Esophagus mucosa (tissue), 1 donor: ENCODE measurements at regions not wholly inside any gene's neighbourhood (a gene's known extent, or its start where the extent isn't known, plus 50 kb on each side); places are given as distances from the start of the nearest gene placed in this dataset.
A peak's percentile ranks its signal among the peaks of the same experiment; 100 is the strongest.

Source experiments
- ATAC-seq: fragments of 200-7000 bp; cut with Tn5 transposase; one replicate; pipeline ENCODE4 v1.9.1; 2020
- donor health status: DM: yes; HTN: yes; CAD: no.

GRCh38 chr2:66897181-66897580 lies 462.3 kb downstream of the MEIS1 start:
- ATAC-seq: no peak

GRCh38 chr2:66897691-66898150 lies 462.8 kb downstream of the MEIS1 start:
- ATAC-seq: no peak

DNA sequence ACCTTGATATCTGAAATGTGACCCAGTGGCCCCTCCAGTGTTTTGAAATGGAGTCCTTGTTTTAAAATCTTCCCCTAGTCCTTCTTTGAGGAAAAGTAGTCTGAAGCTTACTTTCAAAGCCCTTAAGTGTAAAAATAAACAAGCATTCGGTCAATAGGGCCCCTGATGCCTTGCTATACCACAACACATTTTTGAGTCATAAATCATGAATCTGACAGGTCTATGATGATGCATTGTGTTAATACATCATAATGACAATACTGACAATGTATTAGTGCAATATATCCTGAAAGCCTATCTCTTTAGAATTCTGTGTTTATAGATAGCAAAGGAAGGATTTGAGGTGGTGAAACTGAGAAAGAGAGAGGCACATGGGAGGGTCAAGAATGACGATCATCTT lies 464.2 kb downstream of the MEIS1 start:
- no peak for ATAC-seq

DNA sequence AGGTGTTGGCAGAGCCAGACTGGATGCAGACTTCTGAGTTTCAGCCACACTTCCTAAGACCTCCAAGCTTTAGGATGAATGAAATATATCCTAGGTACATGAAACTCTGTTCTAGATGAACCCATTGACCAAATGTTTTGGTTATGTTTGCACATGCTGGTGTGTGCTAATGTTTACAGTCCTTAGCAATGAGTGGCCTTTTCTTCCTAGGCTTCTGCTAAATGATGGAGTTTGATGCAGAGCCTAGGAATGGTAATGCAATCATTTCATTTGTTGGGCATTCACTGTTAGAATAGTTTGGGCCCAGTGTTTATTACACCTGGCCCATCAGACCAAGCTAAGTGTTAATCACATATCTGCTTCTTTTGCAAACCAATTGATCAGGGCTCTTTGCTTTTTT lies 464.7 kb downstream of the MEIS1 start:
- ATAC-seq: no peak

DNA sequence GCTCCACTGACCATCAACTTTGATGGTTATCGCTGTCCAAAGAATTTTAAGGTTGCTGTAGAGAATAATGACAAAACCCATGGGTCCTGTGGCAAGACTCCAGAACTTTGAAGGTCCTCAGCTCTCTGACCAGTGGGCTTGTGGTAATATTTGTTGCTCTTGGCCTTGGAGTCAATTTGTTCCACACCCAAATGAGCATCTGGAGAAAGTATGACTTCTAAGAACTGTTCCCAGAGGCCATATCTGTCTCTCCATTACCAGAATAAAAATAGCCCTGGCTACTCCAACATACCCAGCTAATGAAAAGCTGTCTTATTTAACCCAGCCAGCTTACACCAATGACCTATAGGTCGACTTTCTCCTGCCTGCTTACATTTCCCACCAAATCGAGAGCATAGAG lies 466.4 kb downstream of the MEIS1 start:
- ATAC-seq: no peak

DNA sequence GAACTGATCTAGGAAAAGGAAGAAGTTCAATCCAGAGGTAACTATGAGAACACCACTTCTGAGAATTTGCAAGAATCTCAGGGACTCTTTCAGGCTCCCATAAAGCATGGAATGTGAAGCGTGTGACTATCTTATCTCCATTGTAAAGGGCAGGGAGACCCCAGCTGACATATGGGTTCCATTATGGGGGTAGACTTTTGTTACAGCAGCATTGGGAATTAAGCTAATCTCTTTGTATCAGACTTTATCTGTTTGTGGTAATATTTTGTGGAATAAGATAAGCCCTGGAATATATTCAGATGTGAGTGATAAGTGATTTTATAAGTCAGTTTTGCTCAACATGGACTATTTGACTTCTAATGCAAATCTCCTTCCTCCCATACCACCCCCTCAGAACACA lies 468.3 kb downstream of the MEIS1 start:
- no peak for ATAC-seq

GRCh38 chr2:66903745-66904465 lies 469.0 kb downstream of the MEIS1 start:
- ATAC-seq: no peak

DNA sequence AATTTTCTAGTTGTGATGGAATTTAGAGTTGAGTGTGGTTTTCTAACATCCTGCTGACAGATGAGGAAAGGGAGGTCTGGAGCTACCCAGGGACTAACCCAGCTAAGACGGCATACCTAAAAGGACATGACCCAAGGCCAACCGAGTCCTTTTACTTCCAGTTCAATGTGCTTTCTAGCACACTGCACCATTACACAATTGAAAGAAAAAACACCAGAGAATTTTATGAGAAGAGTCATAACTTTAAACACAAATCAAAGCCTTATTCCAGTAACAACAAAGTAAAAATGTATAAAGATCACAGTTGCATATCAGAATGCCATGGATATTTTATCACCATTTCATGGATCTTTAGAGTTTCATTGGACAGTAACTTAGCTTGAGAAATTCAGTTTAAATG lies 480.3 kb downstream of the MEIS1 start:
- no peak for ATAC-seq

- ATAC-seq: no peak
These were observed 477.8 kb upstream of the ETAA1 start for GRCh38 chr2:66919286-66919685.

- no peak for ATAC-seq
These were observed 476.7 kb upstream of the ETAA1 start for GRCh38 chr2:66920415-66920814.

- ATAC-seq: no peak
These were observed 472.0 kb upstream of the ETAA1 start for GRCh38 chr2:66925128-66925527.

DNA sequence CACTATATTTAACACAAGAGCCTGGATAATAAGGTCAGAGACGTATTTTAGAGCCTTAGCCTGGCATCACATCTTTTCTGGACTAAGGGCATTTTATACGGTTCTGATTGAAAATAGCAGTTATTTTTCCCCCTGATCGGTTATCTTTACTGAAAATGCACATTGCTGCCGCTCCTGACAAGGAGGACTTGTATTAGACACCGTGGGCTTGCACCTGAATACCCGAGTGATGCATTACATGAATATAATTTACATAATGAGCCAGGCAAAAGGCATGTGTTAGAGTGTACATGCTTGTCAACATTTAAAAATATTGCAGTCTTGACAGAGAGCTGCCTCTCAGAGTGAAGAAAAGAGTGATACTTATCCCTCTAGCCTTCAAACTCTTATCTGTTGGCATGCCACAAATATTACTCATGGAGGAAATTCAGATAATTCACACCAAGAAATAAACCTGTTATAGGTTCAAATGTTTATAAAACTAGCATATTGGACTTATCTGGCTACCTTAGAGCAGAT lies 470.5 kb upstream of the ETAA1 start:
- no peak for ATAC-seq

- peak; percentile 84 for ATAC-seq
These were observed 467.3 kb upstream of the ETAA1 start for GRCh38 chr2:66929632-66930338.

GRCh38 chr2:66930339-66931220 lies 466.6 kb upstream of the ETAA1 start:
- ATAC-seq: no peak

DNA sequence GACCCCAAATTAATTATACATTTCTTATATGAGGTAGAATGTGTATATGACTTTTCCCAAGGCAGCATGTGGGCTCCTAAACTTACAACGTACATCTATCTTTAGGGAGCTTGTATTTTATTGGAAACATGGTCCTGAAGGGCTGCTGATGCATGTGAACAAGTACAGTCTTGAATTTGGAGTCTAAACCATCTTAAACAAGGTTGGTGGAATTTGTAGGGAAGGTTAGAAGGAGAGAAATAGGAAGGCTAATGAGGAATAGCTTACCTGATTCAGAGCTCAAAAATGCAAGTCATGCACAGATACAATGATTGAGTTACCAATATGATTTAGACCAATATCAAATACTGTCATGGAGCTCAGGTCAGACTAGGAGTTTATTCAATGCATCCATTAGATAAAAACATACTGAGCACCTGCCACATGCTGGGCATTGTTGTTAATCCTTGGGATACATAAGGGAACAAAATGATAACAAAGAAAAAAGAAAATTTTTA lies 458.6 kb upstream of the ETAA1 start:
- no peak for ATAC-seq

DNA sequence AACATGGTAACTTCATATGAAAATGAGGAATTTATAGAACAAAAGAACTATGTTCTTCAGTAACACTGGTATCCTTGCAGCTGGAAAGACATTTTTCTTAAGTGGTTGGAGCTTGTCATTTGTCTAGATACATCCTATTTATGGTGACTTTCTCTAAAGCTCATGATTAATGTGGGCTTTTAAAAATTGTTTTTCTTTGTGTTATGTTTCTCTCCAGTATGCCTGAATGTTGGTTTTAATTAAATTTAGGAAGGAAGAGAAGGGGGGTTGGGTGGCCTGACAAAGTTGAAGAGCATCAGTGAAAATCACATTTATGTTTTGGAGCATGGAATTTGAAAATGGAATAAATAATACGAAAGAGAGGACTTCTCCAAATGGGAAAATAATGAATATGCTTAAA lies 457.1 kb upstream of the ETAA1 start:
- no peak for ATAC-seq

GRCh38 chr2:66948234-66948633 lies 448.9 kb upstream of the ETAA1 start:
- ATAC-seq: no peak

- no peak for ATAC-seq
These were observed 439.9 kb upstream of the ETAA1 start for GRCh38 chr2:66957198-66957597.

GRCh38 chr2:66957677-66958076 lies 439.5 kb upstream of the ETAA1 start:
- ATAC-seq: no peak

DNA sequence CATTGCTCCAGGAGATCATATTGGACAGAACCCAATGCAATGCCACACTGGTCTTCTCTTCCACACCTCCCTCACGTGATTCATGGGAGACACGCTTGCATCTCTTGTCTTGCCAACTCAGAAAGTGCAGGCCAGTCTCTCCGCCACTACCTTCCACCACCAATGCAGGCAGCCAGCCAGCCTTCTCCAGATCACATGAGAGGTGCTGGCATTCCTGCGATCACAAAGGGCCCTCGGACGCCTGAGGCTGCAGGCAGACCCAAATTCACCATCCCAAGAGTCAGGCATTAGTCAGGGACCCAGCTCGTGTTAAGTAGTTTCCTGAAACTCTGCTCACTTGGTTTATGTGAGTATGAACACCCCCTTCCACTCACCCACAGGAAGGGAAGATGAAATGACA lies 437.0 kb upstream of the ETAA1 start:
- ATAC-seq: no peak

- ATAC-seq: no peak
These were observed 434.4 kb upstream of the ETAA1 start for GRCh38 chr2:66962716-66963115.

DNA sequence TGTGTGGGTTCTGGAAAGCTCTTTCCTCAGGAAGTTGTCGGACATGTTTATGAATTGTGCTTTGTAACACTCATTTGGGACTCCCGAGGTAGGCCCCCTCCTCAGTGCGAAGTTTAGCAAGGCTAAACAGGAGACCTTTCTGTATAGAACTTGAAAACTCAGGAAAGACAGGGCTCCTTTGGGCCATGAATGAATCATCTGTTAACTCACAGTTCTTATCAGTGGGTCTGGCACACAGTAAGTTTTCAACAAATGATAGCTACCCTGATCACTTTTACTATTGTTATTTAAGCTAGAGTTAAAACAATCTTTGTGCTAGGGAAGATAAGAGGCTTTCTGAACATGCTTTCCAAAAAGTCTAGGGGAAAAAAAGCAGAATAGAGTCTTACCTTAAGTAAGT lies 430.5 kb upstream of the ETAA1 start:
- ATAC-seq: no peak

GRCh38 chr2:66968946-66969345 lies 428.2 kb upstream of the ETAA1 start:
- ATAC-seq: no peak
